Gastroesophageal sphincter (tissue), 3 donors: ENCODE measurements at regions not wholly inside any gene's neighbourhood (a gene's known extent, or its start where the extent isn't known, plus 50 kb on each side); places are given as distances from the start of the nearest gene placed in this dataset.

ENCODE experiments used
- EP300 ChIP-seq: sonication (generic); formaldehyde crosslinking; IDR thresholded peaks from one replicate; pipeline ENCODE4 v1.6.1; 2017; ENCODE audit warnings: antibody characterized with exemption, mild to moderate bottlenecking
- POLR2A ChIP-seq, 2 donors: fragments of 450-650 bp; IDR thresholded peaks; one replicate each; pipeline ENCODE4 v1.6.1; 2017; ENCODE audit warnings: antibody characterized with exemption in 2 of 2, mild to moderate bottlenecking in 2 of 2, moderate library complexity in 1 of 2
- POLR2AphosphoS5 ChIP-seq: sonication (generic); formaldehyde crosslinking; IDR thresholded peaks from one replicate; pipeline ENCODE4 v1.6.1; 2017; ENCODE audit warnings: antibody characterized with exemption
- TF ChIP-seq, protein P1 (sequence below), 4 experiments: fragments of 200-600 bp in 2 of 4; fragments of 450-650 bp in 2 of 4; sonication (generic) in 1 of 4; IDR thresholded peaks; one replicate each; pipeline ENCODE4 v1.5.1; 2017 to 2019; ENCODE audit warnings: antibody characterized with exemption in 4 of 4, mild to moderate bottlenecking in 2 of 4, moderate library complexity in 2 of 4

DNA sequence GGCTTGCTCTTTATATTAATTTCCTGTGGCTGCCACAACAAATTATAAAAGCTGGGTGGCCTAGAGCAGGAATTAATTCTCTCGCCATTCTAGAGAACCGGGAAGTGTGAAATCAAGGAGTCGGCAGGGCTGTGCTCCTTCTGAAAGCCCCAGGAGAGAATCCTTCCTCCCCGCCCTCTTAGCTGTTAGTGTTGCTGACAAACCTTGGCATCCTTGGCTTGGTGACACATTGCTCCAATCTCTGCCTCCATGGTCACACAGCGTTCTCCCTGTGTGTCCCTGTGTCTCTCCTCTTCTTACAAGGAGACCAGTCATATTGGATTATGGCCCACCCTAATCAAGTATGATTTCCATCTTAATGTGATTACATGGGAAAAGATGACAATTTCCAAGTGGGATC lies 55.9 kb upstream of the NEURL1B start:
- TF ChIP-seq, protein P1, sequence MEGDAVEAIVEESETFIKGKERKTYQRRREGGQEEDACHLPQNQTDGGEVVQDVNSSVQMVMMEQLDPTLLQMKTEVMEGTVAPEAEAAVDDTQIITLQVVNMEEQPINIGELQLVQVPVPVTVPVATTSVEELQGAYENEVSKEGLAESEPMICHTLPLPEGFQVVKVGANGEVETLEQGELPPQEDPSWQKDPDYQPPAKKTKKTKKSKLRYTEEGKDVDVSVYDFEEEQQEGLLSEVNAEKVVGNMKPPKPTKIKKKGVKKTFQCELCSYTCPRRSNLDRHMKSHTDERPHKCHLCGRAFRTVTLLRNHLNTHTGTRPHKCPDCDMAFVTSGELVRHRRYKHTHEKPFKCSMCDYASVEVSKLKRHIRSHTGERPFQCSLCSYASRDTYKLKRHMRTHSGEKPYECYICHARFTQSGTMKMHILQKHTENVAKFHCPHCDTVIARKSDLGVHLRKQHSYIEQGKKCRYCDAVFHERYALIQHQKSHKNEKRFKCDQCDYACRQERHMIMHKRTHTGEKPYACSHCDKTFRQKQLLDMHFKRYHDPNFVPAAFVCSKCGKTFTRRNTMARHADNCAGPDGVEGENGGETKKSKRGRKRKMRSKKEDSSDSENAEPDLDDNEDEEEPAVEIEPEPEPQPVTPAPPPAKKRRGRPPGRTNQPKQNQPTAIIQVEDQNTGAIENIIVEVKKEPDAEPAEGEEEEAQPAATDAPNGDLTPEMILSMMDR (IDR thresholded peaks at IDR 0.05): no peak
- TF ChIP-seq POLR2AphosphoS5 (no peak), EP300 (no peak), POLR2A (IDR thresholded peaks at IDR 0.05) (no peak)
